HL-60/S4 treated with phorbol 12-myristate 13-acetate at 8.2 ng/mL for 4 days and 3 days (cell line): ENCODE measurements at regions not wholly inside any gene's neighbourhood (a gene's known extent, or its start where the extent isn't known, plus 50 kb on each side); places are given as distances from the start of the nearest gene placed in this dataset.
"Not testable (repeated sequence)": the region's sequence is repeated elsewhere in the genome, so short reads cannot be mapped to it uniquely, and the experiment has no call there.

Experiments
- in situ Hi-C: fragments of 300-500 bp; cut with MboI; formaldehyde crosslinking; loops from 2 replicates; pipeline ENCODE4 v1.15.0; 2022; ENCODE audit warnings: low sequenced_read_pairs

GRCh38 chr7:131061158-131061557 lies 266.5 kb upstream of the MKLN1 start:
- in situ Hi-C loops, result no loop called here

GRCh38 chr7:131061818-131062217 lies 265.9 kb upstream of the MKLN1 start:
- in situ Hi-C loops, result no loop called here

DNA sequence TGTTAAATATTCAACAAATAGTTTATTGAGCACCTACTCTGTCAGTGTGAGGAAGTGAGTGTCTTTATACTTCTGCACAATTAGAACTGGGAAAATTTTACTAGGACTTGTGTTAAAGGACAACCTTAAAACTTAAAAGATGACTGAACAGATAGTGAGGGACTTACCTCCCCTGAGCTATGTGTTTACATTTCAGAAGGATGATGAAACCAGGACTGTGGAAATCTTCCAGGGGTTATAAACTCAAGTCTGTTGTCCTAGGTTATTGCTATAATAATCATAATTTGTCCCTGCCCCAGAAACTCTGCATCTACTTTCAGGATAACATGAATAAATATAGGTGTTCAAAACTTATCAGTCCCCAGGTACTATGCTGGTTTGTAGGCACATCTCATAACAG lies 261.0 kb upstream of the MKLN1 start:
- in situ Hi-C loops, result no loop called here

DNA sequence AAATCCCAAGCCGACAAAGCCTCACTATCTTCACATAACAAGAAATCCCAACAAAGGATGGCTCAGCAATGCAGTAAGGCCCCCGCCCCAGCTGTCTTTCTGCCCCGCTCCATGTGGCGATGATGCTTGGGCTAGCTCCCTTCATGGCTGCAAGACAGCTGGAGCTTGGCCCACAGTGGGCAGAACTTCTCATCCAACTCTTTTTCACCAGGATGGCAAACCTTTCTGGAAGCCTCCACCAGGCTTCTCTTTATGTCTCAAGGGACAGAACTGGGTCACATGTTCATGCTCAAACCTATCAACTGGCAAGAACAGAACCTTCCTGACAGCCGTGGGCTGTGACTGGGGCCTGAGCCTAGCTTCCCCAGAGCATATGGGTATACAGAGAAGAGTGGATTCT lies 260.5 kb upstream of the MKLN1 start:
- in situ Hi-C loops, result no loop called here

DNA sequence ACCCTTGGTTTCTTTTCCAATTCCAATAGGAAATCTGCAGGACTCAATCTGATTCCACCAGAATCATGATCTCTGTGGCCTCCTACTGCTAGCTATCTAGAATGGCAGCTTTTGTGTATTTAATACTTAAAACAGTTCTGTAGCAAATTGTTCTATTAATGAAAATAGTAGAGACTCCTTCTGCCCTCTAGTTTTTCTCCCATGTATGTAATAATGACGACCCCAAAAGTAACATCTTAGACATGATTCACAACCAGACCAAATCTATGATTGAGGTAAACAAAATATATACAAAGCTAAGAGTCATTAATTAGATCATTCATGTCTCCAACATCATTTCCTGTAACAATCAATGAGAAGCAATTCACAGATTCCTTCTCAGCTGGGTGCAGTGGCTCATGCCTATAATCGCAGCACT lies 259.1 kb upstream of the MKLN1 start:
- in situ Hi-C loops, result no loop called here

GRCh38 chr7:131071786-131072504 lies 255.7 kb upstream of the MKLN1 start:
- in situ Hi-C loops, result no loop called here

GRCh38 chr7:131072505-131073091 lies 255.1 kb upstream of the MKLN1 start:
- in situ Hi-C loops, result no loop called here

DNA sequence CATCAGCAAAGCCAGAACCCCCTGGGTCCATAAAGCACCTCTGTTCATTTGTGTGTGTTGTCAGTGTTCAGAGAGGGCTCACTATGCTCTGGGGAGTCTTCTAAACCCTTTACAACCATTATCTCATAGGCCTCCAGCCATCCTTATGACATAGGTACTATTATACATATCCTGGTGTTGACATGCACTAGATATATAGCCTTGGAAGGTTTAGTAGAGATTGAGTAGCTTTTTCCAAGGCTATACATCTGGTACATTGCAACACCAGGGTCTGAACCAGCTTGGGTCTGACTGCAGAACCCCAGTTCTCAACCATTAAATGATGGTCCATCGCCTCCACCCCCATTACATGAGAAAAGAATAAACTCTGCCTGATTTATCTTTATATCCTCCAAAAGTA lies 253.6 kb upstream of the MKLN1 start:
- in situ Hi-C loops, result no loop called here

- in situ Hi-C loops, result no loop called here
These were observed 253.1 kb upstream of the MKLN1 start for GRCh38 chr7:131074585-131074984.

DNA sequence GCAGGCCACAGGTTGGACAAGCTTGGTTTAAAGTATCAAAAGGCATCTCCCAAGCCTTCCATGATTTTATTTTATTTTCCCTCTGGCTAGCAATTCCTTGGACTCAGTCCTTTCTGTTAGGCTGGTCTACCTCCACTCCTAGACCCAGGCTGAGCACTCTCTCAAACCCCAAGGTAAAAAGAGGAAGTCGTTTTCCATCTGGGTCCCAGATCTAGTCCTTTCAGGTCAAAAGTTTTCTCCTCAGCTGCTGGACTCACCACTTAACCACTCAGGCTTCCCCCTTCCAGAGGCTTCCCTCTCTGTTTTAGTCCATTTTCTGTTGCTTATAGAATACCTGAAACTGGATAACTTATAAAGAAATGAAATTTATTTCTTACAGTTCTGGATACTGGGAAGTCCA lies 252.3 kb upstream of the MKLN1 start:
- in situ Hi-C loops, result no loop called here

- in situ Hi-C loops, result no loop called here
These were observed 251.6 kb upstream of the MKLN1 start for GRCh38 chr7:131076032-131076431.

DNA sequence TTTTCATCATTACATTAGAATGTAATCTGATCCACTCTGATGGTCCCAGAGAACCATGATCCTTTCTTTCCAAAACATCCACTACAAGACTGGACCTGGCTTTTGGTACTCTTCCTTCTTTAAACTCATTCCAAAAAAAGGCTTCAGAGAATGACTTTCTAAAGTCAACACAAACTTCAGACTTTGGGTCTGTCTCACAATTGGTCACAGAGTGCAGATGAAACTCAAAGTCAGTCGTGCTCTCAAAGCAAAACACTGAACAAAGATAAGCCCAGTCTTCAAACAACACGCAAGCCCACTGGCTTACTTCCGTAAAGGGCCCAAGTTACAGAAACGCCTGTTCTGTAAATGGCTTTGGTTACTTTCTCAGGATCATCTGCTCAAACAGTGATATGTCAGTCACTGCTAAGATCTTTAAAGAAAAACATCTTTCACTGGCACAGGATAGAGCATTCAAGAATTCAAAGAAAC lies 250.9 kb upstream of the MKLN1 start:
- in situ Hi-C loops, result no loop called here

DNA sequence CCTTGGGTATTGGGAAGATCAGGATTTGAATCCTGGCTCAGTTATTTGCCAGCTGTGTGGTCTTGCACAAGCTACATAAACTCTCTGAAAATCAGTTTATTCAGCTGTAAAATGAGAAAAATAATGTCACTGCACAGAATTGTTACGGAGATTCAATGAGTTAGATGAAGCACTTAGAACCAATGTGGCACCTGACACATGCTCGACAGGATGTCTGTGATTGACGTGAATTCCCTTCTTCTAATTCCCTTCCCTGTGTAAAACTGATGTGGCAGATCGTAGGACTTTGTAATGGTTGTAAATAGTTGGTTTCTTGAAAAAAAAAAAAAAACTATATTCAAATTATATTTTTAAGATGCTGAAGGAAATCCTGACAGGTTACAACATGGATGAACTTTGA lies 249.9 kb upstream of the MKLN1 start:
- in situ Hi-C loops, result no loop called here

- in situ Hi-C loops, result no loop called here
These were observed 246.9 kb upstream of the MKLN1 start for GRCh38 chr7:131080754-131081153.

DNA sequence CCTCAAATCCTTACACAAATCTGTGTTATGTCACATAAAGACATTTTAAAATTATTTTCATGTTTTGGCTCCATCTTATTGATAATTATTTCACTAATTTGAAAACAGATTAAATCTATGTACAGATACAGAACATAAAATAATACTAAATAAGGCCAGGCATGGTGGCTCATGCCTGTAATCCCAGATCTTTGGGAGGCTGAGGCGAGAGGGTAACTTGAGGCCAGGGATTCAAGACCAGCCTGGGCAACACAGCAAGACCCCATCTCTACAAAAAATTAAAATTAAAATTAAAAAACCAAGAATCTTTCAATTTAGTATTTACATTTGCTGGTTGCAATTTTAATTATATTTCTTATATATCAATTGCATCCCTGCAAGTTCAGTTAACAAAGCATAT lies 246.4 kb upstream of the MKLN1 start:
- in situ Hi-C loops, result no loop called here

GRCh38 chr7:131083781-131084180 lies 243.9 kb upstream of the MKLN1 start:
- in situ Hi-C loops, result no loop called here

- in situ Hi-C loops, result not testable (repeated sequence)
These were observed 243.3 kb upstream of the MKLN1 start for GRCh38 chr7:131084336-131084735.

- in situ Hi-C loops, result no loop called here
These were observed 239.7 kb upstream of the MKLN1 start for GRCh38 chr7:131087756-131088658.

DNA sequence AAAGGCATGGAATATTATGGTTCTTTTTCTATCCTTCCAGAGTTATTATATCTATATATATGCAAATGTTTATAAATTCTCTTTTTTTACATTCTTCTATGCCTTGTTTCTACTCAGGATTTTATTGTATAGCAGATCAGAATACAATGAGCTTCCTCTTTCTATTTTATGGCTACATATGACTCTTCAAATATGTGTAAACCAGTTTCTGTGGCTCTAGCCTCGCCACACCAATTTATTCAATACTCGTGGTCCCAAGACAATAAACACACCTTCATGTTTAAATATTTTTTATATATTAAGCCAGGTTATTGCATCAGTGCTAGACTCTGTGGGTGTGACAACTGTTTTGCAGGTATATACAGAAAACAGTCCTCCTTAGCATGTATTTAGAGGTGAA lies 237.5 kb upstream of the MKLN1 start:
- in situ Hi-C loops, result no loop called here

DNA sequence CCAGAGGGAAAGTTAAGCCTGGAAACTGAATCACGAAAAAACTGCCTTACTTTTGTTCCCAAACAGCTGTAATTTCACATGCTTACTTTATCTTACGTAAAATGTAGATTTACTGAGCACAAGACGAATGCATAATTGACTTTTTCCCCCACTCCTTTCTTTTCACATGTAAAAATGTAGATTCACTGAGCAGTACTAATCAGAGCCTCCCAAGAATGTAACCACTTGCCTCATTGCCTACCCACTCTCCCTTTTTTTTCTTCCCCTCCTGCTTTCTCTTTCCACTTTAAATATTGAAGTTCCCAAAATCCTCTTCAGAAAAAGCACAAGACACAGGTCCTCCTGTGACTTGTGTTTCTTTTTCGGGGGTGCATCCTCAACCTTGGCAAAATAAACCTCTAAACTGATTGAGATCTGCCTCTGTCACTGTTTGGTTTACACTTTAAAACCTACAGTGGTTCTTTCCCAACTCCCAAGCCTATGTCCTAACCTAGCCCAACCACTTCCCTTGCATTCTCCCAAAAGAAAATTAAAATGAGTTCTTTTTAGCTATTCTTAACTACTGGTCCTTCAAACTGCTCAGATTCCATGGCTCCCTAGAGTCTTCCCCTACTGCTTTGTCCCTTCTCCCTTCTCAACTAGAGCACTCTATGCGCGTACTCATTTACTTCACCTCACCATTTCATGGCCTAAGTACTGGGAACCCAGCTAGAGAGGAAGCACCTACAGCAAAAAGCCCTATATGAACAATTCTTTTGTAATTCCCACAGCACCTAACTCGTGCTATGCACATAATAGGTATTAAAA lies 236.6 kb upstream of the MKLN1 start:
- in situ Hi-C loops, result no loop called here

DNA sequence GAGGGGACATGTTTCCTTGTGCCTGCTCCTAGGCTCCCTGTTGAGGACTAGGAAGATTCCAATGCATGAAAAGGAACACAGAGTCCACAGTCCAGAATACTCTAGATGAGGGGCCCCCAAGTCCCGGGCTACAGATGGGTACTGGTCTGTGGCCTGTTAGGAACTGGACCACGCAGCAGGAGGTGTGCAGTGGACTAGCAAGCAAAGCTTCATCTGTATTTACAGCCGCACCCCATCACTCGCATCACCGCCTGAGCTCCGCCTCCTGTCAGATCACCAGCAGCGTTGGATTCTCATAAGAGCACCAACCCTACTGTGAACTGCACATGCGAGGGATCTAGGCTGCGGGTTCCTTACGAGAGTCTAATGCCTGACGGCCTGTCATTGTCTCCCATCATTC lies 233.0 kb upstream of the MKLN1 start:
- in situ Hi-C loops, result no loop called here
